ENCODE measurements at regions not wholly inside any gene's neighbourhood (a gene's known extent, or its start where the extent isn't known, plus 50 kb on each side); places are given as distances from the start of the nearest gene placed in this dataset.

- in situ Hi-C loops (cut with HindIII; ENCODE audit: extremely low pct_ligation_motif_present, low pct_unique_long_range_greater_than_20kb): no loop called here
Observed at GRCh38 chr4:101701551-101701950, 89.0 kb upstream of the BANK1 start.

DNA sequence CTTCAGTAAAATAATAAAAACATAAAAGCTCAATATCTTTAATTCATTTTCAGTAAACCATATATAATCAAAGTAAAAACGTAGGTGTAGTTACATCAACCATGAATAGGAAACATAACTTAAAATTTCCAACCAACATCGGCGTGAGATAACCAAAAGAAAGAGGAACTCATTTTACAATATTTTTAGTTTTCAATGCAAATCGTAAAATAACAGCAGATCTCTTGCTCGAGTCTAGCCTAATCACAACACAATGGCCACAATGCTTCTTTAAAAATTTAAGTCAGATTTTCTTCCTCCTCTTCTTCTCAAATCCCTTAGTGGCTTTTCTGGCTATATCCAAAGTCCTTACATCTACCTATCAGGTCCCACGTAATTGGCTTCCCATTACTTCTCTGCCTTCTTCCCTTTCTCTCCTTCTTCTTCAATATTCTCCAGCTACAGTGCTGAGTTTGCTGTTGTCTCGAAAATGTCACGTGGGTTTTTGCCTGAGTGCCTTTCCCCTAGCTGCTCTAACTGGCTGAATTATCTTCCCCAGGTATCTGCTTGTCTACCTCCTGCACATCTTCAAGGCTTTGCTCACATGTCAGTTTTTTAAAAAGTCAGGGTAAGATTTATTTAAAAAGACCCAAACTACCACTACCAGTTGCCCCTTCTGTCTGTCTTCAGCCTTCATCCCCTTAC lies 90.9 kb upstream of the BANK1 start:
- CTCF ChIA-PET (ENCODE audit: low intra/inter-chr PET ratio, low total read pairs): no interaction called here
- no peak overlapping the region for H3K9ac ChIP-seq (ENCODE audit: insufficient read depth, low read depth, low read length)
- no peaks in the 10 kb centered on the region for H3K36me3 ChIP-seq (replicated peaks in 1 of 2; ENCODE audit: control insufficient read depth in 1 of 2, insufficient read depth in 2 of 2, low read length in 2 of 2)
- WGBS (ENCODE audit: low lambda C conversion rate): 20% methylated on average over 8 of the region's 8 CpGs
- POLR2A ChIA-PET: no interaction called here
- H3K27me3 ChIP-seq (ENCODE audit: control insufficient read depth in 1 of 2, insufficient read depth in 2 of 2, low read length in 2 of 2): no peaks in the 10 kb centered on the region
- H3K4me1 ChIP-seq (ENCODE audit: insufficient read depth, low read length): no peaks in the 10 kb centered on the region
- H2AFZ ChIP-seq (ENCODE audit: low read length): no peak overlapping the region
- intact Hi-C loops (cut with micrococcal nuclease; ENCODE audit: unreplicated experiment) (no loop called here), in situ Hi-C loops (cut with HindIII; ENCODE audit: extremely low pct_ligation_motif_present, low pct_unique_long_range_greater_than_20kb) (no loop called here)
- no TSS peak for BruUV-seq (replicated peaks)
- no peak for TF ChIP-seq MAF1 (CRISPR knock-in tag; IDR thresholded peaks at IDR 0.05; ENCODE audit: borderline replicate concordance)
- TF ChIP-seq, protein P1, sequence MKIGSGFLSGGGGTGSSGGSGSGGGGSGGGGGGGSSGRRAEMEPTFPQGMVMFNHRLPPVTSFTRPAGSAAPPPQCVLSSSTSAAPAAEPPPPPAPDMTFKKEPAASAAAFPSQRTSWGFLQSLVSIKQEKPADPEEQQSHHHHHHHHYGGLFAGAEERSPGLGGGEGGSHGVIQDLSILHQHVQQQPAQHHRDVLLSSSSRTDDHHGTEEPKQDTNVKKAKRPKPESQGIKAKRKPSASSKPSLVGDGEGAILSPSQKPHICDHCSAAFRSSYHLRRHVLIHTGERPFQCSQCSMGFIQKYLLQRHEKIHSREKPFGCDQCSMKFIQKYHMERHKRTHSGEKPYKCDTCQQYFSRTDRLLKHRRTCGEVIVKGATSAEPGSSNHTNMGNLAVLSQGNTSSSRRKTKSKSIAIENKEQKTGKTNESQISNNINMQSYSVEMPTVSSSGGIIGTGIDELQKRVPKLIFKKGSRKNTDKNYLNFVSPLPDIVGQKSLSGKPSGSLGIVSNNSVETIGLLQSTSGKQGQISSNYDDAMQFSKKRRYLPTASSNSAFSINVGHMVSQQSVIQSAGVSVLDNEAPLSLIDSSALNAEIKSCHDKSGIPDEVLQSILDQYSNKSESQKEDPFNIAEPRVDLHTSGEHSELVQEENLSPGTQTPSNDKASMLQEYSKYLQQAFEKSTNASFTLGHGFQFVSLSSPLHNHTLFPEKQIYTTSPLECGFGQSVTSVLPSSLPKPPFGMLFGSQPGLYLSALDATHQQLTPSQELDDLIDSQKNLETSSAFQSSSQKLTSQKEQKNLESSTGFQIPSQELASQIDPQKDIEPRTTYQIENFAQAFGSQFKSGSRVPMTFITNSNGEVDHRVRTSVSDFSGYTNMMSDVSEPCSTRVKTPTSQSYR (CRISPR knock-in tag; IDR thresholded peaks at IDR 0.05; ENCODE audit: borderline replicate concordance): no peak
- no peaks in the 10 kb centered on the region for H3K9me3 ChIP-seq (ENCODE audit: low read length)
- no peaks in the 10 kb centered on the region for H4K20me1 ChIP-seq (ENCODE audit: insufficient read depth, low read length)
- no peak overlapping the region for H3K4me3 ChIP-seq (replicated peaks in 1 of 3; ENCODE audit: insufficient read depth in 1 of 3, low read depth in 2 of 3, low read length in 3 of 3)
- H3K27ac ChIP-seq (ENCODE audit: extremely low read length, insufficient read depth, low read length): no peak overlapping the region
- ATAC-seq (no peak), FAIRE-seq (no peak), DNase-seq (ENCODE audit: low spot score) (no peak)
- no peak overlapping the region for H3K4me2 ChIP-seq (ENCODE audit: low read depth, low read length)
- H3K79me2 ChIP-seq (ENCODE audit: insufficient read depth, low read length): no peaks in the 10 kb centered on the region

More at GRCh38 chr4:101701551-101701950, 89.0 kb upstream of the BANK1 start:
- POLR2A ChIA-PET: no interaction called here
- DNase-seq (ENCODE audit: low spot score): no peak
- Histone ChIP-seq H4K20me1 (ENCODE audit: insufficient read depth, low read length) (no peaks in the 10 kb centered on the region), H3K4me2 (ENCODE audit: low read depth, low read length) (no peak overlapping the region), H2AFZ (ENCODE audit: low read length) (no peak overlapping the region), H3K79me2 (ENCODE audit: insufficient read depth, low read length) (no peaks in the 10 kb centered on the region), H3K27ac (ENCODE audit: extremely low read length, insufficient read depth, low read length) (no peak overlapping the region), H3K4me1 (ENCODE audit: insufficient read depth, low read length) (no peaks in the 10 kb centered on the region), H3K27me3 (ENCODE audit: control insufficient read depth in 1 of 2, insufficient read depth in 2 of 2, low read length in 2 of 2) (no peaks in the 10 kb centered on the region), H3K9me3 (ENCODE audit: low read length) (peaks cover 3% of the 10 kb centered on the region), H3K9ac (ENCODE audit: insufficient read depth, low read depth, low read length) (no peak overlapping the region), H3K4me3 (replicated peaks in 1 of 3; ENCODE audit: insufficient read depth in 1 of 3, low read depth in 2 of 3, low read length in 3 of 3) (no peak overlapping the region), H3K36me3 (replicated peaks in 1 of 2; ENCODE audit: control insufficient read depth in 1 of 2, insufficient read depth in 2 of 2, low read length in 2 of 2) (no peaks in the 10 kb centered on the region)
- no peak for ATAC-seq
- CTCF ChIA-PET (ENCODE audit: low intra/inter-chr PET ratio, low total read pairs): no interaction called here
- intact Hi-C loops (cut with micrococcal nuclease; ENCODE audit: unreplicated experiment): no loop called here
- no peak for FAIRE-seq
- BruUV-seq (replicated peaks): no TSS peak
- no peak for TF ChIP-seq ZFP41 (CRISPR knock-in tag; IDR thresholded peaks at IDR 0.05; ENCODE audit: borderline replicate concordance)
- TF ChIP-seq ZNF256 (CRISPR knock-in tag; conservative IDR thresholded peaks at IDR 0.05): no peak
- no peak for TF ChIP-seq REL (CRISPR knock-in tag; conservative IDR thresholded peaks at IDR 0.05)
- no peak for TF ChIP-seq ZNF446 (CRISPR knock-in tag; IDR thresholded peaks at IDR 0.05)
- WGBS (ENCODE audit: low lambda C conversion rate): 20% methylated on average over 1 of the region's 1 CpG
